HEK293 (cell line): ENCODE measurements at regions not wholly inside any gene's neighbourhood (a gene's known extent, or its start where the extent isn't known, plus 50 kb on each side); places are given as distances from the start of the nearest gene placed in this dataset.

Experiments used
- CTCF ChIA-PET: fragments of 350-600 bp; formaldehyde crosslinking; extraction: SDS; loops from one replicate; lab custom pipeline; 2021; ENCODE audit warnings: antibody characterized with exemption; lab: Yijun Ruan, JAX
- POLR2A ChIA-PET: fragments of 300-600 bp; formaldehyde crosslinking; extraction: SDS; loops from one replicate; lab custom pipeline; 2020; ENCODE audit warnings: antibody characterized with exemption, inconsistent platforms; lab: Yijun Ruan, JAX
- H3K27ac ChIP-seq: fragments of 200-500 bp; sonication (Bioruptor generic); 2 replicates; pipeline ENCODE4 v1.5.1; 2014; ENCODE audit warnings: low read depth, low read length, control low read depth, inconsistent platforms; ENCODE audit errors: extremely low read depth
- H3K36me3 ChIP-seq, 2 experiments: fragments of 200-500 bp in 1 of 2; sonication (Bioruptor generic) in 1 of 2; 1 replicate in 1 of 2; 2 replicates in 1 of 2; pipeline ENCODE4 v1.5.1; 2014 to 2017; ENCODE audit warnings: inconsistent platforms in 2 of 2, low read length in 2 of 2; ENCODE audit not compliant: control insufficient read depth in 2 of 2, insufficient read depth in 1 of 2
- H3K4me1 ChIP-seq: fragments of 200-500 bp; sonication (Bioruptor generic); 2 replicates; pipeline ENCODE4 v1.5.1; 2014; ENCODE audit warnings: mild to moderate bottlenecking, low read length, inconsistent platforms; ENCODE audit not compliant: control insufficient read depth, insufficient read depth
- H3K4me3 ChIP-seq: 2 replicates; pipeline ENCODE4 v1.5.1; 2011; ENCODE audit warnings: low read depth, mild to moderate bottlenecking, control low read depth, low read length, moderate library complexity
- H3K9me3 ChIP-seq: fragments of 200-500 bp; sonication (Bioruptor generic); 2 replicates; pipeline ENCODE4 v1.5.1; 2014; ENCODE audit warnings: low read depth, low read length, inconsistent platforms; ENCODE audit not compliant: control insufficient read depth, insufficient read depth
- BCL11B ChIP-seq: fragments of 450-650 bp; formaldehyde crosslinking; IDR thresholded peaks from 2 replicates; pipeline ENCODE4 v1.5.1; 2016; ENCODE audit warnings: low read depth, missing biosample characterization, missing genetic modification characterization
- HIC1 ChIP-seq: fragments of 450-650 bp; formaldehyde crosslinking; IDR thresholded peaks from 2 replicates; pipeline ENCODE4 v1.5.1; 2016; ENCODE audit warnings: missing biosample characterization, missing genetic modification characterization
- KLF9 ChIP-seq: fragments of 450-650 bp; formaldehyde crosslinking; IDR thresholded peaks from 2 replicates; pipeline ENCODE4 v1.5.1; 2016; ENCODE audit warnings: missing biosample characterization, missing genetic modification characterization, low read depth
- ZEB2 ChIP-seq: fragments of 450-650 bp; formaldehyde crosslinking; IDR thresholded peaks from 2 replicates; pipeline ENCODE4 v1.5.1; 2016; ENCODE audit warnings: missing biosample characterization, missing genetic modification characterization
- ZFP3 ChIP-seq: fragments of 450-650 bp; formaldehyde crosslinking; IDR thresholded peaks from 2 replicates; pipeline ENCODE4 v1.5.1; 2016; ENCODE audit warnings: low read depth, missing biosample characterization, missing genetic modification characterization
- ZIC2 ChIP-seq: fragments of 450-650 bp; formaldehyde crosslinking; IDR thresholded peaks from 2 replicates; pipeline ENCODE4 v1.5.1; 2016; ENCODE audit warnings: missing biosample characterization, missing genetic modification characterization
- ZNF10 ChIP-seq: fragments of 450-650 bp; formaldehyde crosslinking; IDR thresholded peaks from 2 replicates; pipeline ENCODE4 v1.5.1; 2017; ENCODE audit warnings: missing biosample characterization, missing genetic modification characterization
- ZNF292 ChIP-seq: fragments of 450-650 bp; formaldehyde crosslinking; IDR thresholded peaks from 2 replicates; pipeline ENCODE4 v1.5.1; 2016; ENCODE audit warnings: low read depth, missing biosample characterization, missing genetic modification characterization, borderline replicate concordance
- ZNF37A ChIP-seq: fragments of 450-650 bp; IDR thresholded peaks from 2 replicates; pipeline ENCODE4 v1.5.1; 2018; ENCODE audit warnings: missing biosample characterization, missing genetic modification characterization
- ZNF423 ChIP-seq: fragments of 450-650 bp; formaldehyde crosslinking; IDR thresholded peaks from 2 replicates; pipeline ENCODE4 v1.5.1; 2016; ENCODE audit warnings: missing biosample characterization, missing genetic modification characterization
- ZNF449 ChIP-seq: fragments of 450-650 bp; formaldehyde crosslinking; IDR thresholded peaks from 2 replicates; pipeline ENCODE4 v1.5.1; 2017; ENCODE audit warnings: missing biosample characterization, mild to moderate bottlenecking, missing genetic modification characterization, moderate library complexity
- ZNF529 ChIP-seq: fragments of 450-650 bp; formaldehyde crosslinking; IDR thresholded peaks from 2 replicates; pipeline ENCODE4 v1.5.1; 2017; ENCODE audit warnings: missing genetic modification characterization, missing biosample characterization; ENCODE audit not compliant: insufficient replicate concordance
- ZNF585B ChIP-seq: fragments of 450-650 bp; formaldehyde crosslinking; IDR thresholded peaks from 2 replicates; pipeline ENCODE4 v1.5.1; 2016; ENCODE audit warnings: missing biosample characterization, missing genetic modification characterization
- ZNF776 ChIP-seq: fragments of 450-650 bp; formaldehyde crosslinking; IDR thresholded peaks from 2 replicates; pipeline ENCODE4 v1.5.0; 2017; ENCODE audit warnings: missing biosample characterization, missing genetic modification characterization, borderline replicate concordance

GRCh38 chr2:43114210-43114609 is 112.2 kb downstream of the ZFP36L2 start:
- H3K4me3 ChIP-seq: no peak overlapping the region
- POLR2A ChIA-PET: no interaction called here
- CTCF ChIA-PET: interaction anchor here (1.0 kb wide), 1 partner anchor 115 kb away, joined by 4 read pairs; no protein-coding TSS in a partner anchor
- H3K27ac ChIP-seq: no peak overlapping the region
- H3K4me1 ChIP-seq: no peaks in the 10 kb centered on the region
- no peaks in the 10 kb centered on the region for H3K36me3 ChIP-seq
- no peaks in the 10 kb centered on the region for H3K9me3 ChIP-seq
- no peak for TF ChIP-seq ZNF423 (tag by site-specific recombination)
- TF ChIP-seq ZNF529 (tag by site-specific recombination): no peak
- TF ChIP-seq BCL11B (tag by site-specific recombination): no peak
- no peak for TF ChIP-seq ZNF292
- TF ChIP-seq HIC1 (tag by site-specific recombination): no peak
- TF ChIP-seq ZNF37A (tag by site-specific recombination): no peak
- no peak for TF ChIP-seq KLF9 (tag by site-specific recombination)
- no peak for TF ChIP-seq ZIC2 (tag by site-specific recombination)
- no peak for TF ChIP-seq ZNF10 (tag by site-specific recombination)

- TF ChIP-seq ZNF585B (tag by site-specific recombination) (no peak), ZEB2 (tag by site-specific recombination) (no peak), ZIC2 (tag by site-specific recombination) (peak; percentile 58; the same call in 1 of the 2 replicates), ZNF776 (no peak), ZNF449 (tag by site-specific recombination) (peak; percentile 63; the same call in 1 of the 2 replicates)
- TF ChIP-seq, all 188 proteins: peak for 2
- POLR2A ChIA-PET: interaction anchor here (0.5 to 0.7 kb wide), 2 partner anchors 12 to 336 kb away, joined by 4 to 9 read pairs; no protein-coding TSS in a partner anchor
These were observed 114.4 kb downstream of the ZFP36L2 start for GRCh38 chr2:43111788-43112554.

GRCh38 chr2:43110442-43110871 is 115.9 kb downstream of the ZFP36L2 start:
- H3K27ac ChIP-seq: no peak overlapping the region
- no peaks in the 10 kb centered on the region for H3K4me1 ChIP-seq
- POLR2A ChIA-PET: no interaction called here
- no peak overlapping the region for H3K4me3 ChIP-seq
- CTCF ChIA-PET: interaction anchor here (0.5 to 0.8 kb wide), 3 partner anchors 16 to 222 kb away, joined by 3 to 5 read pairs (median 3); no protein-coding TSS in a partner anchor
- no peaks in the 10 kb centered on the region for H3K9me3 ChIP-seq
- H3K36me3 ChIP-seq: no peaks in the 10 kb centered on the region
- no peak for TF ChIP-seq ZFP3

More at GRCh38 chr2:43111788-43112554, 114.4 kb downstream of the ZFP36L2 start:
- CTCF ChIA-PET: interaction anchor here (1.2 kb wide), 1 partner anchor 14 kb away, joined by 3 read pairs; no protein-coding TSS in a partner anchor
- H3K4me1 ChIP-seq: no peaks in the 10 kb centered on the region
- H3K36me3 ChIP-seq: no peaks in the 10 kb centered on the region
- no peak overlapping the region for H3K27ac ChIP-seq
- no peaks in the 10 kb centered on the region for H3K9me3 ChIP-seq
- H3K4me3 ChIP-seq: no peak overlapping the region
